GM12891 (cell line): ENCODE measurements at regions not wholly inside any gene's neighbourhood (a gene's known extent, or its start where the extent isn't known, plus 50 kb on each side); places are given as distances from the start of the nearest gene placed in this dataset.

Source experiments
- PAX5 ChIP-seq: IDR thresholded peaks from 2 replicates; pipeline ENCODE4 v1.6.1; 2011; ENCODE audit warnings: low read length, moderate library complexity, mild to moderate bottlenecking; ENCODE audit not compliant: insufficient read depth, severe bottlenecking
- POLR2A ChIP-seq: IDR thresholded peaks from 2 replicates; pipeline ENCODE4 v1.6.1; 2011; ENCODE audit warnings: low read depth, low read length, control low read depth
- POLR2AphosphoS5 ChIP-seq: IDR thresholded peaks from 2 replicates; pipeline ENCODE4 v1.6.1; 2011; ENCODE audit warnings: low read depth, low read length, control low read depth
- POU2F2 ChIP-seq: IDR thresholded peaks from 2 replicates; pipeline ENCODE4 v1.6.1; 2011; ENCODE audit warnings: low read depth, mild to moderate bottlenecking, control low read depth, low read length, moderate library complexity
- SPI1 ChIP-seq: IDR thresholded peaks from 2 replicates; pipeline ENCODE4 v1.6.1; 2011; ENCODE audit warnings: low read depth, low read length, control low read depth
- TAF1 ChIP-seq: IDR thresholded peaks from 2 replicates; pipeline ENCODE4 v1.6.1; 2011; ENCODE audit warnings: low read depth, low read length, control low read depth

- TF ChIP-seq POLR2A (no peak), TAF1 (no peak), POU2F2 (no peak), POLR2AphosphoS5 (no peak), SPI1 (no peak), PAX5 (no peak)
Measured at GRCh38 chr1:10901091-10901890, 104.8 kb upstream of the CASZ1 start.
